ENCODE measurements at regions not wholly inside any gene's neighbourhood (a gene's known extent, or its start where the extent isn't known, plus 50 kb on each side); places are given as distances from the start of the nearest gene placed in this dataset.
A peak's percentile ranks its signal among the peaks of the same experiment; 100 is the strongest.

- peak overlapping the region; percentile 19 for H3K4me3 ChIP-seq (ENCODE audit: low read depth, low read length)
- no peak for TF ChIP-seq CTCF (conservative IDR thresholded peaks at IDR 0.05; ENCODE audit: low read depth, low read length)
- DNase-seq (ENCODE audit: low read depth), result no peak
Observed at GRCh38 chr5:14036514-14036913, 92.0 kb upstream of the DNAH5 start.

- peak overlapping the region; percentile 18 for H3K4me3 ChIP-seq (ENCODE audit: low read depth, low read length)
- TF ChIP-seq CTCF (conservative IDR thresholded peaks at IDR 0.05; ENCODE audit: low read depth, low read length), result no peak
- DNase-seq (ENCODE audit: low read depth), result peak; percentile 96
Observed at GRCh38 chr5:14035859-14036503, 91.5 kb upstream of the DNAH5 start.

- no peak overlapping the region for H3K4me3 ChIP-seq (ENCODE audit: low read depth, low read length)
- no peak for TF ChIP-seq CTCF (conservative IDR thresholded peaks at IDR 0.05; ENCODE audit: low read depth, low read length)
- no peak for DNase-seq (ENCODE audit: low read depth)
Observed at GRCh38 chr5:14034963-14035362, 90.5 kb upstream of the DNAH5 start.

- H3K4me3 ChIP-seq (ENCODE audit: low read depth, low read length), result no peak overlapping the region
- DNase-seq (ENCODE audit: low read depth), result no peak
- TF ChIP-seq CTCF (conservative IDR thresholded peaks at IDR 0.05; ENCODE audit: low read depth, low read length), result no peak
Observed at GRCh38 chr5:14032918-14033317, 88.4 kb upstream of the DNAH5 start.

- TF ChIP-seq CTCF (conservative IDR thresholded peaks at IDR 0.05; ENCODE audit: low read depth, low read length), result no peak
- no peak for DNase-seq (ENCODE audit: low read depth)
- no peak overlapping the region for H3K4me3 ChIP-seq (ENCODE audit: low read depth, low read length)
Observed at GRCh38 chr5:14028938-14029584, 84.6 kb upstream of the DNAH5 start.

- no peak overlapping the region for H3K4me3 ChIP-seq (ENCODE audit: low read depth, low read length)
- no peak for DNase-seq (ENCODE audit: low read depth)
- TF ChIP-seq CTCF (conservative IDR thresholded peaks at IDR 0.05; ENCODE audit: low read depth, low read length), result no peak
Observed at GRCh38 chr5:14028188-14028587, 83.7 kb upstream of the DNAH5 start.
